OCI-LY7 (cell line): ENCODE measurements at regions not wholly inside any gene's neighbourhood (a gene's known extent, or its start where the extent isn't known, plus 50 kb on each side); places are given as distances from the start of the nearest gene placed in this dataset.

Source experiments
- BruUV-seq: library from RNA; stranded (reverse); fragments of 400-500 nt; replicated peaks from 2 replicates; lab custom pipeline; 2021; lab: Mats Ljungman, UMichigan
- CTCF ChIA-PET: fragments of 300-600 bp; sonication (Branson Sonifier 250); formaldehyde crosslinking; loops from one replicate; lab custom pipeline; 2022; ENCODE audit warnings: antibody characterized with exemption; ENCODE audit not compliant: unreplicated experiment; lab: Charles Lee
- POLR2A ChIA-PET: fragments of 300-600 bp; sonication (Branson Sonifier 250); formaldehyde crosslinking; loops from one replicate; lab custom pipeline; 2022; ENCODE audit warnings: antibody characterized with exemption; lab: Charles Lee
- DNase-seq: peaks from one replicate; pipeline ENCODE4 v3.0.0-alpha.2; 2015; ENCODE audit warnings: low spot score
- H2AFZ ChIP-seq: fragments of 200-600 bp; sonication (generic), shearing (Covaris generic); 2 replicates; pipeline ENCODE4 v1.6.1; 2014; ENCODE audit warnings: mild to moderate bottlenecking, antibody characterized with exemption, low read length, moderate library complexity
- H3K27ac ChIP-seq: fragments of 200-600 bp; sonication (generic); 2 replicates; pipeline ENCODE4 v1.5.1; 2014; ENCODE audit warnings: mixed run types, low read depth, mild to moderate bottlenecking, moderate library complexity, low read length, inconsistent platforms; ENCODE audit not compliant: poor library complexity, severe bottlenecking
- H3K36me3 ChIP-seq: fragments of 200-600 bp; sonication (generic); 2 replicates; pipeline ENCODE4 v1.6.1; 2014; ENCODE audit warnings: mild to moderate bottlenecking, antibody characterized with exemption, low read length, moderate library complexity, mixed read lengths; ENCODE audit not compliant: insufficient read depth
- H3K4me1 ChIP-seq: fragments of 200-600 bp; sonication (generic); 2 replicates; pipeline ENCODE4 v1.5.1; 2014; ENCODE audit warnings: mild to moderate bottlenecking, low read length; ENCODE audit not compliant: insufficient read depth, poor library complexity, severe bottlenecking
- H3K4me2 ChIP-seq: fragments of 200-600 bp; sonication (generic); 2 replicates; pipeline ENCODE4 v1.6.1; 2014; ENCODE audit warnings: mild to moderate bottlenecking, low read length
- H3K4me3 ChIP-seq: fragments of 200-600 bp; sonication (generic); 2 replicates; pipeline ENCODE4 v1.5.1; 2014; ENCODE audit warnings: mild to moderate bottlenecking, low read depth, low read length; ENCODE audit not compliant: poor library complexity, severe bottlenecking
- H3K79me2 ChIP-seq: fragments of 200-600 bp; sonication (generic); 2 replicates; pipeline ENCODE4 v1.6.1; 2016; ENCODE audit warnings: low read depth, mild to moderate bottlenecking, low read length, moderate library complexity, mixed read lengths; ENCODE audit not compliant: insufficient read depth
- H3K9me2 ChIP-seq: fragments of 200-600 bp; sonication (generic); 2 replicates; pipeline ENCODE4 v1.6.1; 2016; ENCODE audit warnings: mild to moderate bottlenecking, low read length, mixed read lengths; ENCODE audit not compliant: insufficient read depth
- H3K9me3 ChIP-seq: fragments of 200-600 bp; sonication (generic); 2 replicates; pipeline ENCODE4 v1.6.1; 2014; ENCODE audit warnings: mild to moderate bottlenecking, mixed run types, low read length, mixed read lengths
- H4K20me1 ChIP-seq: fragments of 200-600 bp; sonication (generic); 2 replicates; pipeline ENCODE4 v1.6.1; 2014; ENCODE audit warnings: mild to moderate bottlenecking, antibody characterized with exemption, low read length, moderate library complexity, mixed read lengths; ENCODE audit not compliant: insufficient read depth
- EZH2phosphoT487 ChIP-seq: fragments of 200-600 bp; sonication (generic); IDR thresholded peaks from 2 replicates; pipeline ENCODE4 v1.6.1; 2018; ENCODE audit warnings: low read depth, borderline replicate concordance, mild to moderate bottlenecking, mixed run types, antibody characterized with exemption, low read length, moderate library complexity, mixed read lengths
- intact Hi-C: fragments of 100-400 bp; cut with micrococcal nuclease; formaldehyde crosslinking; loops from one replicate; pipeline ENCODE4 v1.10.0; 2022; ENCODE audit not compliant: unreplicated experiment
- TF ChIP-seq, protein P1 (sequence below): fragments of 200-600 bp; sonication (generic); conservative IDR thresholded peaks from 2 replicates; pipeline ENCODE4 v1.5.1; 2014; ENCODE audit warnings: mild to moderate bottlenecking, antibody characterized with exemption, low read length, moderate library complexity, mixed read lengths

DNA sequence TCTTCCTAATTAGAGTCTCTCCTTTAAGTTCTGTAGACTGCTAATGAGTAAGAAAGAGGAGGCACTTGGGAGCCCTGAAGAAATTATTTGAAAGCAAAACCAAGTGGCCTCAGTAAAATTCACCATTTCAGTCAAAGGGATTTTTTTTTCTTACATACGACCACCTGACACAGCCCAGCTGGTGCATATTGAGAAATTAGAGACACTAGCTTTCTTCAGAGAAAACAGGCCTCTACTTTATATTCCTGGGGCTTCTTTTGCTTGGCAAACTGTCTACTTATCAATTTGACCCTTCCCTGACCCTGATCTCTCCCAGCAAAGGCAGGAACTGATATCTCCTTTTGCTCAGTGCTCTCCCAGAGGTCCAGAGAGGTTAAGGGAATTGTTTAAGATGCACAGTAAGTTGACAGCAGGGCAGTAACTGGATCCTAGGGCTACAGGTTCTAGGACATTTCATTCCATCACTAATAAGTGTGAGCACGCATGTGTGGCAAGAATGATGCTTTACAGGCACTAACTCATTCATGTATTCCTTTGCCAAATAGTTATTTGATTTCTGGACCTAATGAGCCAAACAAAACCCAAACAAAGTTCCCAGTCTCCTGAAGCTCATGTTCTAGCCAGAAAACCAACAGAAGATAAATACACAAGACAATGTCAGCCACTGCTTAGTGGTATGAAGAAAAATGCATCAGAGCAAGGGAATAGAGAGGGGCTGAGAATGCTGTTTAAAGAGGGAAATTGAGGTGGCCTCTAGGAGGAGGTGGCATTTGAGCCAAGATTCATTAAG, 467.6 kb downstream of the SOX6 start:
- no peak for TF ChIP-seq EZH2phosphoT487
- TF ChIP-seq, protein P1, sequence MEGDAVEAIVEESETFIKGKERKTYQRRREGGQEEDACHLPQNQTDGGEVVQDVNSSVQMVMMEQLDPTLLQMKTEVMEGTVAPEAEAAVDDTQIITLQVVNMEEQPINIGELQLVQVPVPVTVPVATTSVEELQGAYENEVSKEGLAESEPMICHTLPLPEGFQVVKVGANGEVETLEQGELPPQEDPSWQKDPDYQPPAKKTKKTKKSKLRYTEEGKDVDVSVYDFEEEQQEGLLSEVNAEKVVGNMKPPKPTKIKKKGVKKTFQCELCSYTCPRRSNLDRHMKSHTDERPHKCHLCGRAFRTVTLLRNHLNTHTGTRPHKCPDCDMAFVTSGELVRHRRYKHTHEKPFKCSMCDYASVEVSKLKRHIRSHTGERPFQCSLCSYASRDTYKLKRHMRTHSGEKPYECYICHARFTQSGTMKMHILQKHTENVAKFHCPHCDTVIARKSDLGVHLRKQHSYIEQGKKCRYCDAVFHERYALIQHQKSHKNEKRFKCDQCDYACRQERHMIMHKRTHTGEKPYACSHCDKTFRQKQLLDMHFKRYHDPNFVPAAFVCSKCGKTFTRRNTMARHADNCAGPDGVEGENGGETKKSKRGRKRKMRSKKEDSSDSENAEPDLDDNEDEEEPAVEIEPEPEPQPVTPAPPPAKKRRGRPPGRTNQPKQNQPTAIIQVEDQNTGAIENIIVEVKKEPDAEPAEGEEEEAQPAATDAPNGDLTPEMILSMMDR, result no peak

DNA sequence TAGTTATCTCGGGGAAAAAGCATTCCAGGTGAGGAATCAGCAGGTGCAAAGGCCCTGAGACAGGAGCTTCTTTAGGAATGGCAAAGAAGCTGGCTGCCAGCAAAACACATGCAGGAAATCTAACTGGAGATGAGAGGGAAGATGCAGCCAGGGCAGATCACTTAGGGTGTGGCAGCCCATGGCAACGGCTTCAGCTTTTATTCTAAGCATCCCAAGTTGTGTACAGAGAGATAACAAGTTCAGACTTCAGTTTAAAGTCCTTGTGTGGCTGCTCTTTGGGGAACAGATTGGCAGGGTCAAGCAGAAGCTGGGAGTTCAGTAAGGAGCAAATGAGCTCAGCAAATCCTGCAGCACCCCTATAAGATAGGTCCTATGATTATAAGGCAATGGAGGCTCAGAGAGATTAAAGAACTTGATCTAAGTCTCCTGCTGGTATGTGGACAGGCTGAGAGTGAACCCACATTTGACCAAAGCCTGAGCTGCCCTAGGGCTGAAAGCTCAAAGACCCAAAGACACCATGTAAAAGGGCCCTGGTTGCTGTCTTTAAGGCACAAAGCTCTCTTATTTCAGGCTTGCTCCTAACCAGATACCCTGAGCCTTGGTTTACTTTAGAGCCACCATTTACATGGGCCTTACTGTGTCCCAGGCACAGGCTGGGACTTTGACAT, 466.8 kb downstream of the SOX6 start:
- Histone ChIP-seq H3K4me3 (no peak overlapping the region), H3K36me3 (no peaks in the 10 kb centered on the region), H3K4me2 (no peak overlapping the region), H3K9me2 (no peaks in the 10 kb centered on the region), H2AFZ (no peak overlapping the region), H3K9me3 (no peaks in the 10 kb centered on the region), H3K27ac (no peak overlapping the region), H3K79me2 (no peaks in the 10 kb centered on the region), H3K4me1 (no peaks in the 10 kb centered on the region), H4K20me1 (no peaks in the 10 kb centered on the region)
- intact Hi-C loops, result no loop called here
- ChIA-PET POLR2A (interaction anchor here (1.0 kb wide), 1 partner anchor 10 kb away, joined by 3 read pairs; no protein-coding TSS in a partner anchor), CTCF (no interaction called here)
- BruUV-seq, result no TSS peak
- no peak for DNase-seq
- TF ChIP-seq EZH2phosphoT487, result no peak
- TF ChIP-seq, protein P1, result no peak

More for the DNA sequence above, 467.6 kb downstream of the SOX6 start:
- Histone ChIP-seq H3K36me3 (no peaks in the 10 kb centered on the region), H3K79me2 (no peaks in the 10 kb centered on the region), H3K4me1 (no peaks in the 10 kb centered on the region), H3K9me2 (no peaks in the 10 kb centered on the region), H3K9me3 (no peaks in the 10 kb centered on the region), H3K4me3 (no peak overlapping the region), H4K20me1 (no peaks in the 10 kb centered on the region), H3K4me2 (no peak overlapping the region), H3K27ac (no peak overlapping the region), H2AFZ (no peak overlapping the region)
- POLR2A ChIA-PET, result interaction anchor here (1.0 kb wide), 1 partner anchor 9 kb away, joined by 3 read pairs; no protein-coding TSS in a partner anchor
- CTCF ChIA-PET, result no interaction called here
- intact Hi-C loops, result no loop called here
- BruUV-seq, result no TSS peak
- DNase-seq, result no peak
